Vagina (tissue), 2 donors: ENCODE measurements at regions not wholly inside any gene's neighbourhood (a gene's known extent, or its start where the extent isn't known, plus 50 kb on each side); places are given as distances from the start of the nearest gene placed in this dataset.

Source experiments
- POLR2A ChIP-seq, 2 donors: fragments of 450-650 bp; IDR thresholded peaks; one replicate each; pipeline ENCODE4 v1.6.1; 2017; ENCODE audit warnings: antibody characterized with exemption in 2 of 2, mild to moderate bottlenecking in 2 of 2, moderate library complexity in 2 of 2
- POLR2AphosphoS5 ChIP-seq, 2 donors: sonication (generic); formaldehyde crosslinking; IDR thresholded peaks; one replicate each; pipeline ENCODE4 v1.9.0; 2017; ENCODE audit warnings: antibody characterized with exemption in 2 of 2, mild to moderate bottlenecking in 2 of 2, low read depth in 1 of 2; ENCODE audit not compliant: insufficient read depth in 1 of 2
- TF ChIP-seq, protein P1 (sequence below), 3 experiments: fragments of 450-650 bp in 2 of 3; fragments of 200-600 bp in 1 of 3; sonication (generic) in 1 of 3; IDR thresholded peaks; one replicate each; pipeline ENCODE4 v1.5.1; 2017 to 2019; ENCODE audit warnings: antibody characterized with exemption in 3 of 3, mild to moderate bottlenecking in 2 of 3, moderate library complexity in 2 of 3

GRCh38 chr1:55382806-55383305, 167.7 kb upstream of the USP24 start:
- TF ChIP-seq, protein P1, sequence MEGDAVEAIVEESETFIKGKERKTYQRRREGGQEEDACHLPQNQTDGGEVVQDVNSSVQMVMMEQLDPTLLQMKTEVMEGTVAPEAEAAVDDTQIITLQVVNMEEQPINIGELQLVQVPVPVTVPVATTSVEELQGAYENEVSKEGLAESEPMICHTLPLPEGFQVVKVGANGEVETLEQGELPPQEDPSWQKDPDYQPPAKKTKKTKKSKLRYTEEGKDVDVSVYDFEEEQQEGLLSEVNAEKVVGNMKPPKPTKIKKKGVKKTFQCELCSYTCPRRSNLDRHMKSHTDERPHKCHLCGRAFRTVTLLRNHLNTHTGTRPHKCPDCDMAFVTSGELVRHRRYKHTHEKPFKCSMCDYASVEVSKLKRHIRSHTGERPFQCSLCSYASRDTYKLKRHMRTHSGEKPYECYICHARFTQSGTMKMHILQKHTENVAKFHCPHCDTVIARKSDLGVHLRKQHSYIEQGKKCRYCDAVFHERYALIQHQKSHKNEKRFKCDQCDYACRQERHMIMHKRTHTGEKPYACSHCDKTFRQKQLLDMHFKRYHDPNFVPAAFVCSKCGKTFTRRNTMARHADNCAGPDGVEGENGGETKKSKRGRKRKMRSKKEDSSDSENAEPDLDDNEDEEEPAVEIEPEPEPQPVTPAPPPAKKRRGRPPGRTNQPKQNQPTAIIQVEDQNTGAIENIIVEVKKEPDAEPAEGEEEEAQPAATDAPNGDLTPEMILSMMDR (IDR thresholded peaks at IDR 0.05): no peak
- TF ChIP-seq POLR2A (IDR thresholded peaks at IDR 0.05) (no peak), POLR2AphosphoS5 (IDR thresholded peaks at IDR 0.05; ENCODE audit: insufficient read depth in 1 of 2, low read depth in 1 of 2) (no peak)
